Stimulated activated memory B cell treated with anti-CD40 and anti-IgM and Interleukin-4, amounts not matched to agents 10 μg/mL and 1 μg/mL and 100 μg/mL, for 72 hours (primary cell): ENCODE measurements at regions not wholly inside any gene's neighbourhood (a gene's known extent, or its start where the extent isn't known, plus 50 kb on each side); places are given as distances from the start of the nearest gene placed in this dataset.

Experiments
- ATAC-seq: fragments of 150-1000 bp; cut with Tn5 transposase; 2 replicates; pipeline ENCODE4 v1.10.0; 2021
- H3K27ac Mint-ChIP-seq: one replicate; pipeline ENCODE4 v1.8.0; 2022; ENCODE audit warnings: mild to moderate bottlenecking, mixed read lengths
- H3K27me3 Mint-ChIP-seq: one replicate; pipeline ENCODE4 v1.8.0; 2022; ENCODE audit warnings: mixed read lengths
- H3K36me3 Mint-ChIP-seq: one replicate; pipeline ENCODE4 v1.8.0; 2022; ENCODE audit warnings: mixed read lengths
- H3K4me1 Mint-ChIP-seq: one replicate; pipeline ENCODE4 v1.8.0; 2022; ENCODE audit warnings: mixed read lengths
- H3K4me3 Mint-ChIP-seq: one replicate; pipeline ENCODE4 v1.8.0; 2022; ENCODE audit warnings: mild to moderate bottlenecking, moderate library complexity, mixed read lengths
- H3K9me3 Mint-ChIP-seq: one replicate; pipeline ENCODE4 v1.8.0; 2022; ENCODE audit warnings: mixed read lengths

DNA sequence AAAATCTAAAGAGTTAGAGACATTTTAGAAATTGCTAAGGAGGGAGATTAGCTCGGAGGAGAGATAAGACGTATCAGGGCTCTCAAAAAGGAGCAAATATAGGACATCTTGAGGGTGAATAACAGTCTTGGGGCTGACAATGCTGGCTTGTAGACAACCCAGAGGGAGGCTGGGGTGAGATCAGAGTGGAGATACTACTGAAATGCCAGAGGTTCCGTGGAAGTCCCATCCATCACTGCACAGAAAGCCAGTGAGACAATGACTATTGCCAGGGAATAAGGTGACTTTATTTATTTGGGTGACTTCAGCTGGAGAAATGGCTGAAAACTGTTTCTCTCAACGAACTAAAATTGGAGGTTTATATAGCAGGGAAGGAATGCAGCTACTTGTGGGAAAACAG lies 838.1 kb upstream of the AGA start:
- ATAC-seq = no peak
- H3K4me1 Mint-ChIP-seq = no peaks in the 10 kb centered on the region
- no peaks in the 10 kb centered on the region for H3K36me3 Mint-ChIP-seq
- H3K9me3 Mint-ChIP-seq = no peaks in the 10 kb centered on the region
- no peaks in the 10 kb centered on the region for H3K27me3 Mint-ChIP-seq
- no peak overlapping the region for H3K4me3 Mint-ChIP-seq
- no peak overlapping the region for H3K27ac Mint-ChIP-seq

DNA sequence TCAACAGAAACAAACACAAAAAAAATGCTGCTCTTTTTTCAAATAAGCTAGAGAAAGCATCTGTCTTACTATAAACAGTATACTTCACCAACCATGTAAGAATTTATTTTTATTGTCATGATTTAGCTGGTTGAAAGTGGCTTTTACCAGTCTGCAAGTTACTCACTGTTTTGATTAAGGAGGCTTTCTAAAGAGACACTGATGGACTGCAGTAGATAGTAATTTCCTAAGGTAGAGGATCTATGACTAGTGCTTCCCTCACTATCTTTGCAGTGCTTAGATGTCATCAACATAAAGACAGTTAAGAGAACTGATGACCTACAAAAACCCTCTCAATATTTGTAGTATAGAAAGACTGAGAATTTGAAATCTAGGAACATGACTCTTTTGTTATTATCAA lies 846.2 kb upstream of the AGA start:
- H3K4me3 Mint-ChIP-seq = no peak overlapping the region
- no peaks in the 10 kb centered on the region for H3K4me1 Mint-ChIP-seq
- no peaks in the 10 kb centered on the region for H3K27me3 Mint-ChIP-seq
- H3K27ac Mint-ChIP-seq = no peak overlapping the region
- ATAC-seq = no peak
- H3K9me3 Mint-ChIP-seq = no peaks in the 10 kb centered on the region
- H3K36me3 Mint-ChIP-seq = no peaks in the 10 kb centered on the region

DNA sequence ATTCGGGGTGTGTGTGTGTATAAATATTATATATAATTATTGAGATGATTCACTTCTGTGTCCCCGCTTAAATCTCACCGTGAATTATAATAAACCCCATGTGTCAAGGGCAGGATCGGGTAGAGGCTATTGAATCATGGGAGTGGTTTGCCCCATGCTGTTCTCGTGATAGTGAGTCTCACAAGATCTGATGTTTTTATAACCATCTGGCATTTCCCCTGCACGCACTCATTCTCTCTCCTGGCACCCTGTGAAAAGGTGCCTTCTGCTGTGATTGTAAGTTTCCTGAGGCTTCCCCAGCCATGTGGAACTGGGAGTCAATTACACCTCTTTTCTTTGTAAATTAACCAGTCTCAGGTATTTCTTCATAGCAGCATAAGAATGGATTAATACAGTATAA lies 851.4 kb upstream of the AGA start:
- H3K4me1 Mint-ChIP-seq = no peaks in the 10 kb centered on the region
- no peaks in the 10 kb centered on the region for H3K27me3 Mint-ChIP-seq
- H3K36me3 Mint-ChIP-seq = no peaks in the 10 kb centered on the region
- no peak for ATAC-seq
- no peak overlapping the region for H3K27ac Mint-ChIP-seq
- H3K4me3 Mint-ChIP-seq = no peak overlapping the region
- H3K9me3 Mint-ChIP-seq = no peaks in the 10 kb centered on the region

DNA sequence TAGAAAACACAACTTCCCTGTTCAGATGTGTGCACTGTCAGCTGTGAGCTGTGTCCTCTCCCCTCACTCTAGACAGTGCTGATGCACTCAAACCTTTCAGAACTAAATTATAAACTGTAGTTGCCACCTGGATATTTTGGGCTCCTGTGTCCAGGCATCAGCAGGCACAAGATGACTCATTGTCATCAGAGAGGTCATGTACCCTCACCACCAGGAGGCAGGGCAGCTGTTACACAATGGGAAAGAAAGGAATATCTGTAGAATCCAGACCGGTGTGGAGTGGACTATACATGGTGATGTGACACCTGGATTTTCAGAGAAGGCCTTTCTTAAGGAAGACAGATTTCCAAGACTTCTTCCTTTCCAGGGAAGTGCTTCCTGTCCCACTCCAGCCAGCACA lies 854.4 kb upstream of the AGA start:
- Mint-ChIP-seq H3K27me3 (no peaks in the 10 kb centered on the region), H3K4me1 (no peaks in the 10 kb centered on the region), H3K4me3 (no peak overlapping the region), H3K27ac (no peak overlapping the region), H3K9me3 (no peaks in the 10 kb centered on the region), H3K36me3 (no peaks in the 10 kb centered on the region)
- no peak for ATAC-seq

DNA sequence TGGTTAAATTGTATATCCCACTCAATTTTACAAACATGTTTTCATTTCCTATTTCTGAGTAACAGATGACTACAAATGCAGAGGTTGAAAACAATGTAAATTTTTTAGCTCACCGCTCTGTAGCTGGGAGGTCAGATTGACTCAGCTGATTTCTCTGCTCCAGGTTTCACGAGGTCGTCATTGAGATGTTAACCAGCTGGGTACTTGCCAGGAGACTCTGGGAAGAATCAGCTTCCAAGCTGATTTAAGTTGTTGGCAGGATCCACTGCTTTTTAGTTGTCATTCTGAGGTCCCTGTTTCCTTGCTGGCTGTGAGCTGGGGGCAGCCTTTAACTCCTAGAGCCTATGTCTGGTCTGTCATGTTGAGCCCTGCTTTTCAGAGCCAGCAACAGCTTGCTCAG lies 864.3 kb upstream of the AGA start:
- Mint-ChIP-seq H3K27ac (no peak overlapping the region), H3K36me3 (no peaks in the 10 kb centered on the region), H3K9me3 (peaks cover 3% of the 10 kb centered on the region), H3K4me3 (no peak overlapping the region), H3K4me1 (no peaks in the 10 kb centered on the region), H3K27me3 (no peaks in the 10 kb centered on the region)
- ATAC-seq = no peak

DNA sequence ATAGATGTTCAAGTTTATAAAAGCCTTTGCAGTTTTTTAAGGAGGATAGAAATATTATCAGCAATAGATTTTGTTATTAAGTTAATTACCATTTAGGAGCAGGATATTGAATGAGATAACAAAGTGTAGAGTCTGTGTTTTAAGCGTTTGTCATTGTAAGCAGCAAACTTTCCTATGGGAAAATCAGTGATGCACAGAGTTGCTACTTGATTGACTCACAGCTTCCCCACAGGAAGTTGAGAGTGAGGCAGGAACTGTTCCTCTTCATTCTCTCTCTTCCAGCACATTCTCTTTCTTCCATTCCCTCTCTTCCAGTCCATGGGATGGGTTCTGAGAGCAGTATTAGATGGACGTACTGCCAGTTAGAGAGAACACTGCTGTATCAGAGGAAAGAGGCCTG lies 867.7 kb upstream of the AGA start:
- H3K27ac Mint-ChIP-seq = no peak overlapping the region
- no peaks in the 10 kb centered on the region for H3K27me3 Mint-ChIP-seq
- no peak overlapping the region for H3K4me3 Mint-ChIP-seq
- no peaks in the 10 kb centered on the region for H3K9me3 Mint-ChIP-seq
- H3K4me1 Mint-ChIP-seq = no peaks in the 10 kb centered on the region
- ATAC-seq = no peak
- no peaks in the 10 kb centered on the region for H3K36me3 Mint-ChIP-seq

DNA sequence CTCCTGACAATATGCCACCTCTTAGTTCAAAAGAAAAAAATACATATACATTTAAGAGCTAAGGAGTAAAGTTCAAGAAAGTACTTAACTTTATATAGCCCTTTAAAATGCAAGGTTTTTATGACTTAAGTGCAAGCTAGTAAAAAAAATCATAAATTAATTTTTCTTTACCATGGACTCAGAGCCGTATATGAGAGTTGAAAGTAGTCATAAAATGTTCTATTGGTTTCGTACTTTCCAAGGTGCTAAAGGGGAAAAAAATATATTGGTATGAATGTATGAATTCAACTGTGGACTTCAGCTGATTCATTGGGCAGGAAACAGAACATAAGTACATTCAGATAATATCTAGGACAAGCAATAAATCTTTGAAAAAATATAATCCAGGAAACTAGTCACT lies 869.8 kb upstream of the AGA start:
- H3K9me3 Mint-ChIP-seq = no peaks in the 10 kb centered on the region
- no peak overlapping the region for H3K4me3 Mint-ChIP-seq
- no peaks in the 10 kb centered on the region for H3K27me3 Mint-ChIP-seq
- H3K36me3 Mint-ChIP-seq = no peaks in the 10 kb centered on the region
- no peak overlapping the region for H3K27ac Mint-ChIP-seq
- no peak for ATAC-seq
- H3K4me1 Mint-ChIP-seq = no peaks in the 10 kb centered on the region

DNA sequence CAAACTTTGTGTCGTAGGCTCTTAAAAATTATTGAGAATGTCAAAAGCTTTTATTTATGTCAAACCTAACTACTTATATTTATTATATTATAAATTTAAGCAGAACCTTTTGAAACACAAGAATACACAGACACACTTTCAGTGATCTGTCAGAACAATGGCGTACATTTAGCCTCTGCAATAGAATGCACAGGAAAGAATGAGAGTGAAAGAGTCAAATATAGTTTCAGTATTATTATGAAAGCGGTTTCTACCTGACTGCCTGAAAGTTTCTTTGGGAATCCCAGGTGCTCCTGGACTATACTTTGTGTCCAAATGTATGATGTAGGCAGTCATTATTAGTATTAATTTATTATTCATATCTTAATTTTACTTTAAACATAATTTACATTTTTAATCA lies 872.0 kb upstream of the AGA start:
- no peaks in the 10 kb centered on the region for H3K9me3 Mint-ChIP-seq
- H3K36me3 Mint-ChIP-seq = no peaks in the 10 kb centered on the region
- no peak overlapping the region for H3K4me3 Mint-ChIP-seq
- H3K4me1 Mint-ChIP-seq = no peaks in the 10 kb centered on the region
- ATAC-seq = no peak
- no peaks in the 10 kb centered on the region for H3K27me3 Mint-ChIP-seq
- H3K27ac Mint-ChIP-seq = no peak overlapping the region

DNA sequence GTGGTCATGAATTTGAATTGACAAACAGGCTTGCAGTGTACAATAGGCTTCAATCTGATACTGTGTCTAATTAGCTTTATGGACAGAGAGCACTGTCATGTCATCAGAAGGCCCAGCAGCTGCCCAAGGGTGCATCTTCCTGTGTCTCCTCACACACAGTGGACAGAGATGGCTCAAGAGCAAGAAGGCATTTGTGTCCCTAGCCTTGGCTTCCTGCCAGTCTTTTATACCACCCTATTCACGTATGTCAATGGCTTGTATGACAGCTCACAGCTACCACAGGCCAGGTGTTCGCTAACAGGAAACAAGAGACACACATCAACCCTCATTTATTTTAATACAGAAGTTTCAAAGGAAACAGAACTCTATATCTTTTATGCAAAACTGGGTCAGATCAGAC lies 874.0 kb upstream of the AGA start:
- Mint-ChIP-seq H3K4me1 (no peaks in the 10 kb centered on the region), H3K27me3 (no peaks in the 10 kb centered on the region), H3K9me3 (peaks cover 3% of the 10 kb centered on the region), H3K36me3 (no peaks in the 10 kb centered on the region), H3K27ac (no peak overlapping the region), H3K4me3 (no peak overlapping the region)
- ATAC-seq = no peak

DNA sequence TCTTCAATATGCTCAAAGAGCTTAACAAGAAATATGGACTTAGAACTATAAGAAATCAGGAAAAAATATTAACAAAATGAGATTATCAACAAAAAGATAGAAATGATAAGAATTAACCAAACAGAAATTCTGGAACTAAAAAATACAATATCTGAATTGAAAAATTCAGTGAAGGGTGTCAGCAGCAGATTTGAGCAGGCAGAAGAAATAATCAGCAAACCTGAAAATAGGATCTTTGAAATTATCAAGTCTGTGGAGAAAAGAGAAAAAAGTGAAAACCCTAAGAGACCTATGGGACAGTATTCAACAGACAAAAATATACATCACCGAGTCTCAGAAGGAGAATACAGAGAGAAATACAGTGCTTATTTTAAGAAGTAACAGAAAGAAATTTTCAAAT lies 877.8 kb upstream of the AGA start:
- Mint-ChIP-seq H3K36me3 (no peaks in the 10 kb centered on the region), H3K9me3 (peaks cover 3% of the 10 kb centered on the region), H3K27me3 (no peaks in the 10 kb centered on the region), H3K27ac (no peak overlapping the region), H3K4me3 (no peak overlapping the region), H3K4me1 (no peaks in the 10 kb centered on the region)
- no peak for ATAC-seq

DNA sequence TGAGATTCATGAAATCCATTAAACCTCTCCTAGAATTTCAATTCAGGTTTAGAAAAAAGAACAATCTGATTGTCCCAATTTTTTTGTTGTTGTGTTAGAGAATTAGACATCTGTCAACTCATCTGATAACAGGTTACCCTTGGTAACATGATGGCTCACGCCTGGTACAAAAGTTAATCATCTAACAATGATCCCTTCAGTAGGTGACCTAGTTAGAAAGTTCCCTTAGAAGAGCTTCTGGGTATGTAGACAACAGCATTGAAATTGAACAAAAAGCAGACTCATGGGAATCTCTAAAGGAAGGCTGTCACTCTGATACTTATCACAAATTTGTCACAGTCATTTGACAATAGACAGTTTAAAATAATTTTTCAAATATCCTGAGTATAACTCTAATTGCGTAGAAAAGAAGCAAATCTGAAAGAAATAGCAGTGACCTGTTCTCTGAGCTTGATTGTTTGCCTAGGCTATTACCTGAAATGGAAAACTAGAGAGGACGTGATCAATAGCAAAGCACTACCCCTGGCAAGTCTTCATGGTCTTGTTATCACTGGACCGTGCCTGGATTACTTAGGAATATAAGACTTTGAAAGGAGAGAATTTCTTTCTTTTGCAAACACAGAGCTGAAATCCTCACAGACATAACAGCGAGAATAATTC lies 880.4 kb upstream of the AGA start:
- ATAC-seq = no peak
- H3K27me3 Mint-ChIP-seq = no peaks in the 10 kb centered on the region
- H3K4me3 Mint-ChIP-seq = no peak overlapping the region
- no peak overlapping the region for H3K27ac Mint-ChIP-seq
- H3K4me1 Mint-ChIP-seq = no peaks in the 10 kb centered on the region
- H3K36me3 Mint-ChIP-seq = no peaks in the 10 kb centered on the region
- H3K9me3 Mint-ChIP-seq = peaks cover 7% of the 10 kb centered on the region

DNA sequence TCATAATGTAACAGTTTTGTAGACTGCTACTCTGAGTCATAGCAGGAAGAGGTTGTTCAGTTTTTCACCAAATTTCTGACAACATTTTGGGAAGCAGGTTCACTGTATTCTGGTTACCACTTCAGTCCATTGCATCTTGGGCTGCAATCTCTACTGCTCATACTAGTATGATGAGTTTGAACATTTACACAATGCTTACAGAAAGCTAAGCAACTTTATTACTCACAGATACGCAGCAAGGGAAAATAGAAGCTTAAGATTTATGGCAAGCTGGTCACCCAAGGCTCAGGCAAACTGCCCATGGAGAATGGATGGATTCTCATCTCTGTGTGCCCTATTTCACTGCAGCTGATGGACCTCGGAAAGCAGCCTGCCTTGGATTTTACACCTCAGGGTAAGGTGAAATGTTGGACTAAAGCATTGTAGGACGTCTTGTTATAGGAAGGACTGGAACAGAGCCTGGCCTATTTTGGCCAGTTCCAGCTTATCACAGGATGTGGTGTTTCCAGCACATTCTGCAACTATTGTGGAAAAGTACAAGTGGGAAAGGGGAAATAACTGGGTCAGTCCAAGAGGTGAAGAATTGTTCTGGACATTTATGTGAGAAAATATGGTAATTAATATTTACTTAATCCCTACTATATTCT lies 887.1 kb upstream of the AGA start:
- no peak for ATAC-seq
- H3K36me3 Mint-ChIP-seq = no peaks in the 10 kb centered on the region

DNA sequence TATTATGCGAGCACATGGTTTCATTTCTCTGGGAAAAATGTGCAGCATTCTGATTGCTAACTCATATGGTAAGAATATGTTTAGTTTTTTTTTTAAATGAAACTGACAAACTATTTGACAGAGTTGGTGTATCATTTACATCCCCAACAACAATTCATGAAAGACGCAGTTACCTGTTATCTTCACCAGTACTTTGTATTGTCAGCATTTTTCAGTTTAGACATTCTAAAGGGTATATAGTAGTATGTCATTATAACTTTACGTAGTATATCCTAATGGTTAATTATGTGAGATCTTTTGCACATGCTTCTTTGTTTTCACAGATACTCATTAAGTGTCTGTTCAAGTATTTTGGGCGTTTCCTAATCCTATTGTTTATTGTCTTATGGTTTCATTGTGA lies 891.1 kb upstream of the AGA start:
- no peak for ATAC-seq
- no peaks in the 10 kb centered on the region for H3K27me3 Mint-ChIP-seq
- no peaks in the 10 kb centered on the region for H3K9me3 Mint-ChIP-seq
- H3K4me1 Mint-ChIP-seq = no peaks in the 10 kb centered on the region
- no peak overlapping the region for H3K27ac Mint-ChIP-seq
- H3K4me3 Mint-ChIP-seq = no peak overlapping the region
- H3K36me3 Mint-ChIP-seq = no peaks in the 10 kb centered on the region

More for the DNA sequence above, 887.1 kb upstream of the AGA start:
- peaks cover 4% of the 10 kb centered on the region for H3K9me3 Mint-ChIP-seq
- H3K27ac Mint-ChIP-seq = no peak overlapping the region
- no peak overlapping the region for H3K4me3 Mint-ChIP-seq
- no peaks in the 10 kb centered on the region for H3K4me1 Mint-ChIP-seq
- H3K27me3 Mint-ChIP-seq = no peaks in the 10 kb centered on the region

DNA sequence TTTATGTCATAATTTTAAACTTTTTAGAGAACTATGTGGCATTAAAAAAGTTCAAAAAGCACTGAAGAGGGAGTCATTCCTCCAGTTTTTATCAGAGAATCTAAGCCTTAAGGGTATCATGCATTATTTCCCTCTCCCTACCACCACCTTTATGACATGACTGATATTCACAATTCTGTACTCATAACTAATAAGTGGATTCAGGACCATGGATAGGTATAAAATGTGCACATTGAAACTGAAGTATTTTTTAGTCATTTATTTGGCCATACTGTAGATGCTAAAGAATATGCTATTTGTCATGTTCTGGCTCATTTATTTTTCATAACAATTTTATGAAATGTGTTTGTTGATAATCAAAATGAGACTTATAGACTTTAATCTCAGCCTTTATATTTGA lies 897.5 kb upstream of the AGA start:
- no peaks in the 10 kb centered on the region for H3K27me3 Mint-ChIP-seq
- no peaks in the 10 kb centered on the region for H3K36me3 Mint-ChIP-seq
- no peaks in the 10 kb centered on the region for H3K9me3 Mint-ChIP-seq
- no peaks in the 10 kb centered on the region for H3K4me1 Mint-ChIP-seq
- H3K27ac Mint-ChIP-seq = no peak overlapping the region
- no peak for ATAC-seq
- no peak overlapping the region for H3K4me3 Mint-ChIP-seq

DNA sequence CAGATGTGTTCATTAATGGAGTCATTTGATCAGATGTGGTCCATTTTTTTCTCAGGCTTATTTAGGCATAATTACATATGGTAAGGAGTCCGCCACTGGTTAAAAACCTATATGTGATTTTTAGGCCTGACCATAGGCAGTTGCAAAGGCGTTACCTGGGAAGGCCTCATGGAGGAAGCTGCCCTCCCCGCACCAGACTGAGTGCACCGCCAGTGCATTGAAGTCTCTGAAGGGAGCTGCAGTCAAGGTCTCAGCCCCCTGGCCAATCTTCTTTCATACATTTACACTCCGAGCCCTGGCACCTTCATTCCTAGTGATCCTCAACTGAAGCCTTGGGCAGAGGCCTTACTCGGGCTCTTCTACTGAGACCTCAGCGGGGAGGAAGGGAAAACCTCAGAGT lies 898.2 kb upstream of the AGA start:
- no peaks in the 10 kb centered on the region for H3K27me3 Mint-ChIP-seq
- no peak for ATAC-seq
- no peak overlapping the region for H3K4me3 Mint-ChIP-seq
- H3K27ac Mint-ChIP-seq = no peak overlapping the region
- H3K9me3 Mint-ChIP-seq = no peaks in the 10 kb centered on the region
- no peaks in the 10 kb centered on the region for H3K36me3 Mint-ChIP-seq
- H3K4me1 Mint-ChIP-seq = no peaks in the 10 kb centered on the region

DNA sequence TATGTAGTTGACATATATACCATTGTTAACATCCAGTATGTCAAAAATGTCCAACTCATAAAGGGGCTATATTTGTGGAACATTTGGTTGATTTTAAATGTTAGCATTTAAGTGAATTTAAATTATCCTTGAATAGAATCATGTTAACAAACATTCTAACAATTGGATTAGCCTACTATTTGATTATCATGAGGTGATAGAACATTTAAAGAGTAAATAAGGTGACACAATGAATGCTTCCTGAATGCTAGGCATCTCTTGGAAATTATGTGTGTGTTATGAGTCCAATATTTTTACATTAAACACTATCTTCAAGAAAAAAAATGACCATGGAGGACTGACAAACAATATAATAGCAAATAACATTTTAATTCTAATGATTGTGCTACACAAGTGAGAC lies 901.9 kb upstream of the AGA start:
- no peaks in the 10 kb centered on the region for H3K27me3 Mint-ChIP-seq
- H3K9me3 Mint-ChIP-seq = no peaks in the 10 kb centered on the region

More for the DNA sequence above, 901.9 kb upstream of the AGA start:
- no peaks in the 10 kb centered on the region for H3K36me3 Mint-ChIP-seq
- no peak overlapping the region for H3K4me3 Mint-ChIP-seq
- H3K27ac Mint-ChIP-seq = no peak overlapping the region
- no peak for ATAC-seq
- no peaks in the 10 kb centered on the region for H3K4me1 Mint-ChIP-seq
